ENCODE measurements at regions not wholly inside any gene's neighbourhood (a gene's known extent, or its start where the extent isn't known, plus 50 kb on each side); places are given as distances from the start of the nearest gene placed in this dataset.

GRCh38 chr6:71527886-71528285 is 239.3 kb downstream of the OGFRL1 start:
- no peak for DNase-seq (ENCODE audit: low spot score)

GRCh38 chr6:71529026-71529425 is 240.4 kb downstream of the OGFRL1 start:
- DNase-seq (ENCODE audit: low spot score): no peak

- DNase-seq (ENCODE audit: low spot score): no peak
Observed at GRCh38 chr6:71529769-71530168, 241.2 kb downstream of the OGFRL1 start.

DNA sequence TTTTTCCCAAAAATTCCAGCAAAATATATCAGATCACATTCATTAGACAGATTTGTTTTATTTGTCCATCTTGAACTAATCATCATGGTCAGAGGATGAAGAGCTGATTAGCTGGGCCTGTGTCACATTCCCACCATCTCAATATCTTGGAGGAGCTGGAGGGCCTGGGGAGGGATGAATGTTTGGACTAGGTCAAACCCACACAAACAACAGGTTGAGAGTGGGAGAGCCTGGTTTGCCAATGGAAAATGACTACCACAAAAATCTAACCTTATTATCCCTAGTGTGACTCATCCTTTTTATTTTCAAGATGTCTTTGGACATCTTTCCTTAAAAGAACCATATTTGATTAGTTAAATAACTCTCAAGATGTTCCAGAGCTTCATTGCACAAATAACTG is 242.4 kb downstream of the OGFRL1 start:
- DNase-seq (ENCODE audit: low spot score): no peak

GRCh38 chr6:71531841-71532240 is 243.2 kb downstream of the OGFRL1 start:
- DNase-seq (ENCODE audit: low spot score): no peak

- peak; percentile 10 for DNase-seq (ENCODE audit: low spot score)
Observed at GRCh38 chr6:71533939-71534379, 245.3 kb downstream of the OGFRL1 start.

DNA sequence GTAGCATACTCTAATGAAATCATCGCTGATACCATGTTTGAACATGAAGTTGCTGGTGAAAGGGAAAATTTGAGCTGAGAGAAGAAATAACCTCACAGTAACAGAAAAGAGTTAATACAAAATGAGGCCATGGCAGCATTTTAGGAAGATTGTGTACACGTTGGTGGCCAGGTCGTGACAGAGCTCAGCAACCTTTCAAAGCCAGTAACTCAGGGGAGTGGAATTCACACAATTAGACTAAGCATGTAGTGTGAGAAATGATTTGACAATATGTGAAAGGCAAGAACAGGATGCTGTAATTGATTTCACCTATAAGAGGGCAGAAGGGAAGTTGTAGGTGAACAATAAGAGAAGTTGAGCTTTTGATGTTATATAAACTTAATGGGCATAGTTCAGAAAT is 246.3 kb downstream of the OGFRL1 start:
- DNase-seq (ENCODE audit: low spot score): no peak

DNA sequence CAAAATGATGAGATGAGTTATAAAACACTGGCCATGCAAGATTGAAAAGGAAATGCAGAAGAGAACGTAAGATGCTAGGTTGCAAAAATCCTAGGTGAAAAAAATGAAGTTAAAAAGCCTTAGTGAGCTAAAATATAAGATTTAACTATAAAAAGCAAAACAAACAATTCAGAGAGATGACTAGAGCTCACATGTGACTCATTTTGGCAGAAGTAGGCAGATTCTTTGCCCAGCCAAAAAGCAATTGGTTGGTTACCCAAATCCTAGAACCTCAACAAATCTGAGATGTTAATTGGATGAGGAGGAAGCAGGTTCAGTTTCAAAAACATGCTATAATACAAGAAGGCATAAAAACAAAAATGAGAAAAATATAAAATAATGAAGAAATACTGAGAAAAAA is 249.1 kb downstream of the OGFRL1 start:
- no peak for DNase-seq (ENCODE audit: low spot score)

- DNase-seq (ENCODE audit: low spot score): no peak
Observed at GRCh38 chr6:71544028-71544427, 255.4 kb downstream of the OGFRL1 start.

GRCh38 chr6:71544906-71545305 is 256.3 kb downstream of the OGFRL1 start:
- DNase-seq (ENCODE audit: low spot score): no peak

DNA sequence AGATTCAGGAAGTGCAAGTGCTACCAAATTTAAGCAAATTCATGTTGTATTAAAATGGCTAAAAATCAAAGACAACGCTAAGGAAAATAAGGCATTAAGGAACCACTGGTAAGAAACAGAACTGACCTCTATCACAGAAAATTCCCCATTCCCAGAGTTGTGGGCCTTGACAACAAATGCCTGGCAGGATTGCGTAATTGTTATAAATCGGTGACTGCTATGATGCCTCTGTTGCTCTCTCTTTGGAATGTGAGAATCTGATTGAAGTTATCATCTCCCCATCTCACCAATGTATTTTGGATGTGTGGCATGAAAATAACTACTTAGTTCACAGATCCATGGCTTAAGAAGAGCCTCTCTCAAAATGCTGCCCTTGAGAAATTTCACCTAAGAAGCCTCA is 257.3 kb downstream of the OGFRL1 start:
- no peak for DNase-seq (ENCODE audit: low spot score)

DNA sequence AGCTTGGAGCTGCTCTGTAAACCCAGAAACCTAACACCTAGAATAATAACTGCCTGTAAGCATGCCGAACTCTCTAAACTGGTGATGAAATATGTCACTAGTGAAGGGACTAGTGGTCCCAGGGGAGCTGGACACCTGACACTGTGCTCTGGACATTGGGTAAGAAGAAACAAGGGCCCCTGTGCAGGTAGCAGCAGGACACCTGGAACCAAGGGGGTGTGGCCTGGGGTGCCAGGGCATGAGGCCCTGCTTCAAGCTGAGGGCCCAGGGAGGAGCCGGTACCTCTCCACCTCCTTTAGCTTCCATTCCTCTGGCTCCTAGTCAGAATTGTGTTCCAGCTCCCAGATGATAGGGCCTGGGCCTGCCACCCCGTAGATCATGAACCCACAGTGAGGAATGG is 263.2 kb downstream of the OGFRL1 start:
- no peak for DNase-seq (ENCODE audit: low spot score)

- DNase-seq (ENCODE audit: low spot score): no peak
Observed at GRCh38 chr6:71556141-71556540, 267.5 kb downstream of the OGFRL1 start.

DNA sequence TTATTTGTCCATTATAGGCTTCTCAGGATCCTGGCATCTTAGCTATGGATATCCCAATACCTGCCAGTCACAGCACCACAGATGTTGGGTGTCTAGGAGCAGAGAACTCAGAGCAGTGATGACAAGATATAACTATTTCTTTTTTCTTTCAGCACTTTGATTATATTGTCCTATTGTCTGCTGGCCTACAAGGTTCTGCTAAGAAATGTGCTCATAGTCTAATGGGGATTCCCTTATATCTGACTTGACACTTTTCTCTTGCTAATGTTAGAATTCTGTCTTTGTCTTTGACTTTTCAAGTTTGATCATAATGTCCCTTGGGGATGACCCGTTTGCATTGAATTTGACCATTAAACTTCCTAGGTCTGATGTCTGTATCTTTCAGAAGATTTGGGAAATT is 270.4 kb downstream of the OGFRL1 start:
- DNase-seq (ENCODE audit: low spot score): no peak

DNA sequence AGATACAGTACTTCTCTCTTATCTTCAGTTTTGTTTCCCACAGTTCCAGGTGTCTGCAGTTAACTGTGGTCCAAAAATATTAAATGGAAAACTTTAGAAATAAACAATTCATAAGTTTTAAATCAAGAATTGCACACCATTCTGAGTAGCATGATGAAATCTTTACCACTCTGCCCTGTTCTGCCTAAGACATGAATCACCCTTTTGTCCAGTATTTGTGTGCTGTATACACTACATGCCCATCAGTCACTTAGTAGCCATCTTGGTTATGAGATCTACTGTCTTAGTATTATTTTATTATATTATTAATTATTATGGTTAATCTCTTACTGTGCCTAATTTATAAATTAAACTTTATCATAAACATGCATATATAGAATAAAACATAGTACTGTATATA is 279.0 kb downstream of the OGFRL1 start:
- DNase-seq (ENCODE audit: low spot score): no peak

DNA sequence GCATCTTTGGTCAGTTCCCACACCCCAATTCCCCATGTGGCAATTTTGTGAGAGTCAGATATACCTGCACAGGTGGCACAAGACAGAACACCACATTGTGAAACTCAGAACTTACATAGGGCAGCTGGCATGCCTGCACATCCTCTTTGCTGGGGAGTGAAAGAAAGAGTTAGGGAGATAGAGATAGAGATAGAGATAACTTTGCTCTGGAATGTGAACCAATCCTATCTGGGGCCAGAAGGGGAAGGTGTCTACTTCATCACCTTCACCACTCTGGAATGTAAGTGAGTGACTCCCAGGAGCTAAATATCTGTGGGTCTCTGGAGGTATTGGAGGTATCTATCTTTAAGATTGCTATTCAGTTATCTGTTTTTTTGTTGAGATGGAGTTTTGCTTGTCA is 289.2 kb downstream of the OGFRL1 start:
- DNase-seq (ENCODE audit: low spot score): no peak

- DNase-seq (ENCODE audit: low spot score): no peak
Observed at GRCh38 chr6:71579902-71580301, 291.3 kb downstream of the OGFRL1 start.

DNA sequence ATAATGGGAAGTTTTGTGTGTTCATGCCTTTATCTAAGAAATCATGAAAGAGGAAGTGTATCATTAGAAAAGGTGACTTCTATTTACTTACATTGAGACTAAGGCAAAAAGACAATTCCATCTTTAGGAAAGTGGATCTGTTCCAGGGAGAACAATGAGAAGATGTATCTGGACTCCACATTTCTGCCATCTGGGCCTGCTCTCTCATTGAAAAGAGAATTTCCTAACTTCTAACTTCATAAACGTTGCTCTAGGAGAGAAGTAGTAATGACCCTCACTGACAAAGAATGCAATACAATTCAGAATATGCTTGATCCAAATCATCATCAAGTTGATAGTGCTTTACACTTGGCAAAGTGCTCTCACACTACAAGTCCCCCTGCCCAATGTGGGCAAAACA is 294.2 kb downstream of the OGFRL1 start:
- DNase-seq (ENCODE audit: low spot score): no peak

- DNase-seq (ENCODE audit: low spot score): no peak
Observed at GRCh38 chr6:71584712-71585436, 296.3 kb downstream of the OGFRL1 start.

GRCh38 chr6:71585472-71585871 is 296.9 kb downstream of the OGFRL1 start:
- no peak for DNase-seq (ENCODE audit: low spot score)

DNA sequence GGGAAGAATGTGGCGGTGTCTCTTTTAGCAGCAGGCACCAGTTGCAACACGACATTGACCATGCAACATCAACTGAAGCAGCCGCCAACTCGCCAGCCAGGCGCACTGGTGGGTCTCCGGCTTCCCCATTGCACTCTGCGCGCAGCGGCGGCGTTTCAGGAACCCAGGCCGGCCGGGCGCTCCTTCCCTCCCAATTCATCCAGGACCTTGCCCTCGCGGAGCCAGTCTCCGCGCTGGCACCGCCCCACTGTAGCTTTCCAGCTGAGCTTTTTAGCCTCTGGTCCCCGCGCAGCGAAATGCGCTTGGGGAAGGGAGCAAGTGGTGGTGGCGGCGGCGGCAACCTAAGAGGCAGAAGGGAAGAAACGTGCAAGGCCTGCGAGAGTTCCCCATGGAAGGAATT is 297.9 kb upstream of the RIMS1 start:
- DNase-seq (ENCODE audit: low spot score): no peak

GRCh38 chr6:71589254-71589653 is 297.1 kb upstream of the RIMS1 start:
- DNase-seq (ENCODE audit: low spot score): no peak

DNA sequence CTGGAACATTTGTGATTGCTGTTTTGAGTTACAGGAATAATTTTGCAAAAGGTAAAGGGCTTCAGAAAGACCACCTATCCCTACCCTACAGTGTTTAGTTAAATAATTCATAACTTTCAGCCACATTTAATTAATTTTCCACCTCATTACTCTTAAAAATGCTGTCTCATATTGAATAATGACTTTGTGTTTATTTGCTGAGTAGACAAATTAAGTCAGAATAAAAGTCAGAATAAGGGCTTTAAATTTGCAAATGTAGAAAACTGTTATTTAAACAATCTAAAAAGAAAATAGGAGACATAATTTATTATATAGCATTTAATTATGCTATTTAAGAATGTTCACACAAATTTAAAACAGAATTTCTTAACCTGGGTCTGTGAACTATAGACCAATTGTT is 293.7 kb upstream of the RIMS1 start:
- DNase-seq (ENCODE audit: low spot score): no peak

DNA sequence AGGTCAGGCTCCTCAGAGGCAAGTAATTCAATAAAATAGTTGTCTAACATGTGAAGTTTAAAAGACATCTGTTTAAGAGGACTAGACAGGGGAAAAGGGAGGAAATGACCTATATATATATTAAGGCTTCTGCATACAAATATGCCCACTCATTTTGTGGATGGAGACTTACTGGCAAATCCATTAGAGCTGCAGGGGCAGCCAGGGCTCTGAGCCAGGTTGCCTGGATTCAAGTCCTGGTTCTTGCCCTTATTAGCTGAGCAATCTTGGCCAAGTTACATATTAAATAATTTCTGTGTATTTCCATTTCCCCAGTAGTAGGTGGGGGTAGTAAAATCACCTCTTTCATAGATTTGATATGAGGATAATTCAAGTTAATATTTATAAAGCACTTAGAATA is 287.0 kb upstream of the RIMS1 start:
- peak; percentile 33 for DNase-seq (ENCODE audit: low spot score)

Data from globus pallidus (tissue), 1 donor.